Inflammatory macrophage treated with lipopolysaccharide for 4 hours (primary cell): ENCODE measurements at regions not wholly inside any gene's neighbourhood (a gene's known extent, or its start where the extent isn't known, plus 50 kb on each side); places are given as distances from the start of the nearest gene placed in this dataset.
"Not testable (repeated sequence)": the region's sequence is repeated elsewhere in the genome, so short reads cannot be mapped to it uniquely, and the experiment has no call there.

Experiments used
- DNase-seq: peaks from one replicate; pipeline ENCODE4 v3.0.0-alpha.2; 2020

DNA sequence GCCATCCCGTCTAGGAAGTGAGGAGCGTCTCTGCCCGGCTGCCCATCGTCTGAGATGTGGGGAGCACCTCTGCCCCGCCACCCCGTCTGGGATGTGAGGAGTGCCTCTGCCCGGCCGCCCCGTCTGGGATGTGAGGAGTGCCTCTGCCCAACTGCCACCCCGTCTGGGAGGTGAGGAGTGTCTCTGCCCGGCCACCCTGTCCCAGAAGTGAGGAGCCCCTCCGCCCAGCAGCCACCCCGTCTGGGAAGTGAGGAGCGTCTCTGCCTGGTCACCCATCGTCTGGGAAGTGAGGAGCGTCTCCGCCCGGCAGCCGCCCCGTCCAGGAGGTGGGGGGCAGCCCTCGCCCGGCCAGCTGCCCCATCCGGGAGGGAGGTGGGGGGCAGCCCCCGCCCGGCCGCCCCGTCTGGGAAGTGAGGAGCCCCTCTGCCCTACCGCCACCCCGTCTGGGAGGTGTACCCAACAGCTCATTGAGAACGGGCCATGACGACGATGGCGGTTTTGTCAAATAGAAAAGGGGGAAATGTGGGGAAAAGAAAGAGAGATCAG lies 474.9 kb downstream of the IRS2 start:
- DNase-seq = not testable (repeated sequence)

DNA sequence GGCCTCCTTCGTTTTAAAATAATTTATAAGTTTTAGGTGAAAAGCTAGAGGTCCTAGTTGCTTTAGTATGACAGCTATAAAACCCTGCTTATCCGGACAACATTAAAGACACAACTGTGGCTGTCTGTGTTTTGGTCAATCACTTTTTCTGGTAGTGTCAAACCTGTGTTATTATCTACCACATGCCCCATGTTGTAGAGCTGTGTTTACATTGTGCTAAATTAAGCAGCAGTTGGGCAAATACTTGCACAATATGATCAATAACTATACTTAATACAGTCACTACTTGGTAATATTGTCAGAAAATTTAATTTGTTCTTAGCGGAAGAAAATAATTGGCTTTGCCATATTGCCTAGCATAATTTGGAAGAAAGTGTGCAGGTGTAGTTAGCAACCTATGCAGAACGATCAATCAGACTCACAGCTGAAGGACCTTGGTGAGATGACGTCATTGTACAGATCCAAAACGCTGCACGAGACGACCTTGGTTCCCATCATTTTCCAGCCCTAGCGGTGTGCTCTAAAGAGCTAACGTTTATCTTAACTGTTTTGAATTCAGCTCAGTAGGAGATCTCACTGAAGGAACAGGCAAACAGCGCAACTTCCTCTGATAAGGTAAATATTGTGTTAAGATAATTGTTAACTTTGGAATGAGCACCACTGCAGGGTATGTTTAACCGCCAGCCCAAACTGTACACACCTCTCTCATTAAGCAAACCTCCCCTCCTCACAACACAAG lies 476.6 kb downstream of the IRS2 start:
- DNase-seq = no peak

DNA sequence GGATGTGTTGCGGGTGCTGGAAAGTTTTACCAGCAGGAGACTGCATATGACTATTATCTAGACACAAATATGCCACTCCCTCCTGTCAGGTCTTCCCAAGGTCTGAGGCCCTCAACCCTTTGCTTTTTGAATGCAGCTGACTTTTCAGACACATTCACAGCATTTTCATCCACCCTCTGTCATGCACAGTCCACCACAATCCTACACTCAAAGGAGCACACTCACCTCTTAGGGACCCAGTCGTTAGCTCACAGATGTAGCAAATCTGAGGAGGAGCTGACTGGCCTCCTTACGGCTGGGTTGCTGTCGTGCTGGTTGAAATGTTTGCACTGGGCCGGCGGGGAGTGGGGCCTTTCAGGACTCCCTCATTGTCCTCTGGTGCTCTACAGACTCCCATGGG lies 479.4 kb downstream of the IRS2 start:
- DNase-seq = no peak

- no peak for DNase-seq
Observed at GRCh38 chr13:109301726-109302125, 484.7 kb downstream of the IRS2 start.

DNA sequence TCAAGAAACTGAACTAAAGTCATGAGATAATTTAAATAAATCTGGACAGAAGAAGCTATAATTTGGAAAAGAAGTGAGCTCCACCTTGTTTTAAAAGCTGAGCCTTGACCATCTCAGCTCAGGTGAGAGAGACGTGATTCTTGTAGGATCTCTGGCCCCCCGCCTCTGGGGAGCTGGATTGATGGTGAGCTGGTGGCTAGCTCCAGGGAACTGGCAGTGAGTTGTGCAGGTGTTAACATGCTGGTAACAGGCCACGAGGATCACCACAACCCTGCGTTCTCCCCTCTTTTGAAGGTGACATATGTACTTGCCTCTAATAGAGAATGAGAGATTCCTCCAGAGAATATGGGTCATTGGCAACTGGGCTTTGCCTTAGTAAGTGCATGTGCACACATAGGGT lies 485.1 kb downstream of the IRS2 start:
- no peak for DNase-seq

- DNase-seq = no peak
Observed at GRCh38 chr13:109297628-109298027, 488.8 kb downstream of the IRS2 start.

GRCh38 chr13:109293166-109293565 lies 493.2 kb downstream of the IRS2 start:
- no peak for DNase-seq

DNA sequence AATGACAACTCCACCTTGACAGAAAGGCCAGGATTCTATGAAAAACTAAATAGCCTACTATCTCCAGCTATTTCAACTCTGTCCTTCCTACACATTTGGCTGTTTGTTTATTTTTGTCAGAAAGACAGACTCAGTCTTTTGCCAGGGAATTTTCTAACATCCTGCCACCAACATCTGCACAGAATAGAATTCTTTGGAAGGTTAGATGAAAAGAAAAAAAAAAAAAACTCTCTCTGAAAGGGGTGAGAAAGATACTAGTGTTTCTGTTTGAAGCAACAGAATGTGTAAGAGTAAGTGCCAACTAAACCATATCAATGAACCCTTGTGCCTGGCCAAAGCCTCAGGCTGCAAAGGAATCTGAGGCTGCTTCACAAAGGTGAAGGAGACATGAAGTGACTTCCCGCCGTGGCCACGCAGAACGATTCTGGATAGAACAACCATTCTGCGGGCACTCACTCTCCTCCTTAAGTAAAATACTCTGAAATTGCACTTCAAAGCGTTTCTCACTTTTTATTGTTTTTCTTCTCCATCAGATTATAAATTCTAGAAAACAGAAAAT lies 498.2 kb downstream of the IRS2 start:
- DNase-seq = no peak

DNA sequence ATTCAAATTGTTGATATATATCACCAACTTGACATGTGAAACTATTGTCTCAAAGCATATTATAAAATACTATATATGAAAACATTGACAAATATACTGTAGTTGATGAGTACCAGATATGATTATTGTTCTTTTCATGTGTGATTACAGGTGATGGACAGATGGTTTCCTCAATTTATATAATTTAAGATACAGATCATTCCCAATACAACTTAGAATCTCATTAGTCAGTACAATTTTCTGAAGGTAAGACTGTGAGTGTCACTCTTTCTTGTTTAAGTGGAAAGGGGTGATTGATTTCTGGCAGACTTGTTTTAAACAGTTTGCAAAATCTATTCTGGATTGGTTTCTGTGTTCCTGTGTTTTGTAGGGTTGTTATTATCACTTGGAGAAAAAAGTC lies 498.8 kb downstream of the IRS2 start:
- DNase-seq = no peak

- DNase-seq = no peak
Observed at GRCh38 chr13:109285586-109285985, 500.8 kb downstream of the IRS2 start.

DNA sequence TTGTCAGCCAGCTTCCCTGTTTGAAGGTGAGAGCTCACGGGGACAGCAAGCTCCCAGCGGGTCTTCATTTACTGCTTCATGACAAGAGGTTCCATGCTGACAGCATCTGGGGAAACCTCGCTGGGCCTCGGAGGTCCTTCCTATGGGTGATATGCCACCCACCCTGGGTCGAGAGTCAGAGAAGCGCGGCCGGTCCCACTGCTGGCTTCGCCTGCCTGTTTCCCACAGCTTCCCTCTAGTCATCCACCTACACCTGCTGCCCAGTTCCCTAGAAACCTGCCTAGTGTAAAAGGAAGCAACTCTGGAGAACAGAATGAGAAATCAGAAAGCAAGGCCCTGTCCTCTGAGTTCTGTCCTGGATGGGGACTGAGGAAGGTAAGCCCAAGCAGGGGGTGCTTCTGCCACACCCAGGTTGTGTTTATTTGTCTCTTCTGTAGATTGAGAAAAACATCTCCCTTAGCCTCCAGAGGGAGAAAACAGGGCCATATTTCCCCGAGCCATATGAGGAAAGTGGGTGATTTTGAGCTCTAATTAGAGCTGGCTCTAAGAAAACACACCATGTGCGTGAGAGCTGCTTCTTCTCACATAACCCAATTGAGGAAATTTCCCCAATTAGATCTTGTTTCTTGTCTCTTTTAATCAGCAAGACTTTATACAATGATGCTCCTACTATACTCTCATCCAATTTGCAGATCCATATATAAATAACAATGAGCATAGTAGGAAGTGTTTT lies 504.3 kb downstream of the IRS2 start:
- no peak for DNase-seq

- DNase-seq = no peak
Observed at GRCh38 chr13:109281017-109281902, 505.1 kb downstream of the IRS2 start.

DNA sequence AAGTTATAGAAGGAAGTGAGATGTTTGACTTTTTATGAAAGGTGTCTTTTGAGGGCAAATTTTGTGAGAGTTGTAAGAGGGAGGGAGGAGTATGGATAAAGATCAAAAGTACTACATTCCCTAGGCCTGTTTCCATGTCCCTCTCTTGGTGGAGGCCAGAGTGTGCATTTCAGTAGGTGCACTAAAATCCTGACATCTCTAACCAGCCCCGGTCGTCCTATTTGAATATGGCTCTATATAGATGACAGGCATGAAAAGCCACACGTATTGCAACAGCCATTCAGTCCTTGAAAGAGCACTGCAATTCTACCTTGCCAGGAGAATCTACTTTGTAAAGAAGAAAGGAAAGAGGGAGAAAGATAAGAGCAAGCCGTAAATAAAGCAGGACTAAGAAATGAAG lies 510.1 kb downstream of the IRS2 start:
- no peak for DNase-seq

- DNase-seq = no peak
Observed at GRCh38 chr13:109275852-109276251, 510.5 kb downstream of the IRS2 start.

GRCh38 chr13:109275139-109275745 lies 511.1 kb downstream of the IRS2 start:
- DNase-seq = no peak

GRCh38 chr13:109274188-109274821 lies 512.1 kb downstream of the IRS2 start:
- DNase-seq = no peak

DNA sequence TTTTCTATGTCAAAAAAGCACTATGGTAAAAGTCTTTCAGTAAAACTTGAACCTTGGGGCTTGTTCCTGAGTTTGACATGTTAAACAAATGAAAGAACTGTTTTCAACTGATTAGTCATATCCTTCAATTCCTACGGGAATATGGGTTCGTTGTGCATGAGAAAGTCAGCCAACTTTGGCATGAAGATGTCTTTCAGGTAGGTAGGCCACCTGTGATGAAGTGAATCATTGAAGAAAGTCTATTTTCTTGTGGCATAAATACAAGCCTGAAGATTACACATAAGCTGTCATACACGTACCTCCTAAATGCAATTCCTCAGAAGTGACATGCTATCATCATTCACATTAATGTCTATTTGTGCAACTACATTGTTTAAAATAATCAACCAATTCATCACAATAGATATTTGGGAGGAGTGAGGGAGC lies 513.0 kb downstream of the IRS2 start:
- no peak for DNase-seq

DNA sequence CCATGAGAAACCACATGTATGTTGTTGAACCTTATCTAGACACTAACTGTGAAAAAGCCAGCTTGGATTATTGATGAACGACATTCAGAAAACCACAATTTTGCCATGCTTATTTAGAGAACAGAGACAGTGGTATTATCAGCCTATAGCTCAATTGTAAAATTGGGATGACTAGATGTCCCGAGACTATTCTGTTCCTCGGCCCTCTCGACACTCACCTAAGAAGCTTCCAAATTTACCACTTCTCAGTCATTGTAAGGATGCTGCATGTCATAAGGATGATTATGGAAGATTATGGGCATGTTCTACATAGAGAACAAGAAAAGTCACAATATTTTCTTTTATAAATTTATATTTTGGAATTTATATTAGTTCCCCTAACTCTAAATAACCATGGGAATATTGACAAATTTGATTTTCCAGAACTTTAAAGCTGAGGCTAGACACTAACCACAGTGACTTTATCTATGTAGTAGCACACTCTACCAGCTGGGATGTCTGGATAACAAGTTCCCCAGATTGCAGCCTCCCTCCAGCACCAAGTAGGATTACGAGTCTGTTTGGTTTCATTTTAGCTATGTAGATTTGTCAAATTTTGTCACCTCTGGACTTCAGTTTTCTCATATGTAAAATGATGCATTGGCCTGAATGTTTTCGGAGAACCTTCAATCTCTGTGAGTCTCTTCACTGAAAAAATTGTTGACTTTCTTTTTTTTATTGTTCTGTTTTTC lies 513.6 kb downstream of the IRS2 start:
- no peak for DNase-seq

DNA sequence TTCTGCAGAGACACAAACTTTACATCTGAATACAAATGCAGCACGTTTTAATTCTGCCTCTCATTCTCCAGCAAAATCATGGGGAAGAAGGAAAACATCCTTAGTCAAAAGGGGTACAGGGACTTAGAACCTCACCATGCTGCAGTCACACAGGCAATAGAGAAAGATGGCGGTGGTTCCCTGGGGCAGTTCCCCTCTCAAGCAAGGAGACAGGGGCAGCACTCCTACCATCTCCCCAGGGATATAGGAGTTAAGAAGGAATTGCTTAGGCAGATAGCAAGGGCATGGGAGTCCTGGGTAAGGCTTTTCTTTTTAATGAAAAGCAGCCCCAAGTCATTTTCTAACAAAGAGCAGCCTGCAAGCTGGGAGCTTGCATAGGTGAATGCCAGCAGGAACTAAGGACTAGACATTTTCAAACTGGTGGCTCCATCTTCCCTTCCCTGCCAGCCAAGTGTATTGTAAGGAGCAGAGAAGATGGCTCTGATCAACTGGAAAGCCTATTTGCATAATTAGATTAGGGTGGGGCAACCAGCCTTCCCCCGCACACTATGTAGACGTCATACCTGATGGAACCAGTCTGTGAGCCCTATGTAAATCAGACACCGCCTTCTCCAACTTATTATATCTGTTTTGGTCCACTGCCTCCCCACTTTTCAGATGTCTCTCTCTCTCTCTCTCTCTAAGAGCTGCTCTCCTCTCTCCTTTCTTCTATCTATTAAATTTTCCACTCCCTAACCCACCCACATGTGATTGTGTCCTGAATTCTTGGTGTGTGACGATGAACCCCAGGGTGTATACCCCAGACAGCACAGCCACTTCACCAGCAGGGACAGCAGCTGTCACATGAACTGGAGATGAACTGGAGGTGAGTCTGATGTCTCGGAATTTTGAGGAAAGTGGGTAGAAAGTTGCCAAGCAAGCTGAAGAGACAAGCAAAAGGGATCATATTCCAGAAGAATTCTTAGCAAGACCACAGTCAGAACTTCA lies 514.5 kb downstream of the IRS2 start:
- no peak for DNase-seq

- DNase-seq = no peak
Observed at GRCh38 chr13:109271061-109271460, 515.3 kb downstream of the IRS2 start.
